ENCODE measurements at regions not wholly inside any gene's neighbourhood (a gene's known extent, or its start where the extent isn't known, plus 50 kb on each side); places are given as distances from the start of the nearest gene placed in this dataset.
A peak's percentile ranks its signal among the peaks of the same experiment; 100 is the strongest.

GRCh38 chr18:37662546-37663339, 97.1 kb upstream of the CELF4 start:
- DNase-seq (ENCODE audit: low spot score), result no peak

GRCh38 chr18:37662099-37662498, 96.5 kb upstream of the CELF4 start:
- peak; percentile 7 for DNase-seq (ENCODE audit: low spot score)

- DNase-seq (ENCODE audit: low spot score), result no peak
Measured at GRCh38 chr18:37661478-37661877, 95.9 kb upstream of the CELF4 start.

DNA sequence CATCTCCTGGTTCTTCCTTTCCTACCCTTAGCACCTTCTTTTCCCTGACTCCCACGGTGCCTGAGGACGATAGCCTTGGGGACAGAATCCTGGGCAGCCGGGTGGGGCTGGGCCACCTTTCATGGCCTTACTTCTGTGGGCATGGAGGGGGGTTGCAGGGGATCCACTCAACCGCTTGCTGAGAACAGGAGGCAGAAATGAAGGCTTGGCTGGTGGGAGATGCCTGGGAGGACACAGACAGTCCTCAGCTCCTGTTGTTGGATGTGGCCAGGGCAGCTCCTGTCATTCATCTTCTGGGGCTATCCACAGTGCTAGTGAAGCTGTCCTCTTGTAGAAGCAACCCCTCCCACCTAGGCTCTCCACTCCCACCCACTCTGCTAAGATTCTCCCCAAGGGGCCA, 95.5 kb upstream of the CELF4 start:
- no peak for DNase-seq (ENCODE audit: low spot score)

DNA sequence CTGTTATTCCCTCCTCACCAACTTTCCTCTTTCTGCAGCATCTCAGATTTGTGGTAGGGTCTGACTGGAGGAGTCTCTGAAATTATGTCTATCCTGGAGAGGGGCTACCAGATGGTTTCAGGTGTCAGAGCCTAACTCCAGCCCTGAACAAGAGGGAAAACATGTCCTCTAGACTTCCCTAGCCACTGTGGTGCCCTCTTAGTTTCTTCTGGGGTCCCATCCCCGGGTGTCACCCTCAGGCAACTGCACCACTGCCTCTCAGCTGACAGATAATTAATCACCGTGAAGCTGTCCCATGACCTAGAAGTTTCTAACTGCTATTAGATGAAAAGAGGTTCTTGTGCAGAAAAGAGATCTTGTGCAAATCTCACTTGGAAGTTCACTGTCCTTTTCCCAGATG, 95.1 kb upstream of the CELF4 start:
- DNase-seq (ENCODE audit: low spot score), result no peak

DNA sequence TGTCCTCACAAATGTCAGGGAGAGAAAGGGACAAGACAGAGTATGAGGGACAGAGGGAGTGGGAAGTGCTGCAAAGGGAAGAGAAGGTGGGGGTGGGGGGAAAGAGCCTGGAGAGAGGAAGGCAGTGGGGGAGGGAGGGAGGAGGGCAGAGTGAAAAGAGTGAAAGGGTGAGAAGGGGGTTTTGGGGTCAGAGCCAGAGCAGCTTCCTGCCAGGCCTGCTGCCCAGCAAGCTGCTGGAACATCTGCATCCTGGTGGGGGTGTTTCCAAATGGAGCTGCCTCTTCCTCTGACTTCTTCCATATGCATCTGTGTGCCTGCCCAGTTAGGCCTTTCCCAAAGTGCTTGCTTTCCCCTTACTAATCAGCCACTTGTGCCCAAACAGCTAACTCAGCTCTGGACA, 94.3 kb upstream of the CELF4 start:
- no peak for DNase-seq (ENCODE audit: low spot score)

DNA sequence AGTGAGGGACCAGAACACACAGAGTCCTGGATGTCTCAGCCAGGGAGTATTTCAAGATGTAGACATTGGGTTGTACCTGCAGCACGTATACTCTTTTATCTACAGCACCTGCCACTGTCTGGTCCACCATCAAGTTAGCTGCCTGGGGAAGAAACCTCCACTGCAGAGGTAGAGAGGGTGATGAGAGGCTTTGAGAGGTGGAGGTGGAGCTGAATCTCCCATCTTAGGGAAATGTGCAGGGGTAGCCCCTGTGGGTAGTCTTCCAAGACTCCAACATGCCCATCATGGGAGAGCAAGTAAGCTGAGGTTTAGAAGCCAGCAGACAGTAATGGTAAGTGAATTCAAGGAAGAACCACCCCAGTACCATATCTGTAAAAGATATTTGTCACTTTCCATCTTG, 93.3 kb upstream of the CELF4 start:
- no peak for DNase-seq (ENCODE audit: low spot score)

- no peak for DNase-seq (ENCODE audit: low spot score)
Measured at GRCh38 chr18:37657493-37657892, 91.9 kb upstream of the CELF4 start.

DNA sequence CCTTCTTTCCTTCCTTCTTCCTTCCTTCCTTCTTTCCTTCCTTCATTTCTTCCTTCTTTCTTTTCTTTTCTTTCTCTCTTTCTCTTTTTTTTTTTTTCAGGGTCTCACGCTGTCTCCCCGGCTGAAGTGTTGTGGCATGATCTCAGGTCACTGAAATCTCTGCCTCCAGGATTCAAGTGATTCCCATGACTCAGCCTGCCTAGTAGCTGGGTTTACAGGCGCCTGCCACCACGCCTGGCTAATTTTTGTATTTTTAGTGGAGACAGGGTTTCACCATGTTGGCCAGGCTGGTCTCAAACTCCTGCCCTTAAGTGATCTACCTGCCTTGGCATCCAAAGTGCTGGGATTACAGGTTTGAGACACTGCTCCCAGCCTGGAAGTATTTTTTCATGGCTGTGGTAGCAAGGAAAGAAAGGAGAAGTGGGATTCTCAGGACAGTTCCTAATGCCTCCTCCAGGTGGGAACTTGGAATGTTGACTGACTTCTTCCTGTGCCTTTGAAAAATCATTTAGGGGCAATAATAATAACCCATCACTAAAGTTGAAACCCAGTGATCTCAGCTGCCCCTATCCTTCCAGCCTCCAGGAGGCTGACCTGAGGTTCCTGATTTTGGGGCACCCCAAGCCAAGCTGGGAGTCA, 89.3 kb upstream of the CELF4 start:
- no peak for DNase-seq (ENCODE audit: low spot score)

DNA sequence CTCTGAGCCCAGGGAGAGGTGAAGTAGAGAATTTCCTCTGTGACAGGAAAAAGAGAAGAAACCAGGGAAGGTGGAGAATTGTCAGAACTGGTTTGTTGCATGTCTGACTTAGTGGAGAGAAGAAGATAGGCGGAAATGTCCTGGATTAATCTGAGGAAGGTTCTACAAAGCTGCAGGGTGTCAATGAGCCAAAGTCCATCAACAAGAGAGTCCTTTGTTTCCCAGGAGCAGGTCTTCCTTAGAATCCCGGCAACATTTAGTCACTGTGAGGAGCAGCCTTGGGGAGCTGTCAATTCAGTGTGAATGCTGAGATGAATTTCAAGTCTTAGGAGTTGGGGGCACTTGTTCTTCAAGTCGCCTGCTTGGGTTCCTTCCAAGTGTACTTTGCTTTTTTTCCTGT, 88.4 kb upstream of the CELF4 start:
- no peak for DNase-seq (ENCODE audit: low spot score)

DNA sequence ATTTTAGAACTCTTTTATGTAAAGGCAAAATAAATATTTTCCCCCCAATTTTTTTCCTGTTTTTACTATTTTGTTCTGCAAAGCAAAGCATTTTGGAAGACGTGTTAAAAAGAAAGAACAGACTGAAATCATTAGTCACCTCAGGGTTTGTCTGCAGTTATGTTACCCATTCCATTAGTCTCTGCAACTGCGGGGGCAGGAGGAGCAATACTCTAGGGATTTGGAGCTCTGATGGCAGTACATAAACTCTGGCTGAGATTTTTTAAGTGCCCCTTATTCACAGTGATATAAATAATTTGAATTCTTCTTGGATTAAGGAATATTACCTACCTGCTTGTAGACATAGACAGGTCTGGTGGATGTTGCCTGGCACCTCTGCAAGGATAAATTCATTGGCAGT, 88.0 kb upstream of the CELF4 start:
- DNase-seq (ENCODE audit: low spot score), result no peak

GRCh38 chr18:37649930-37650329, 84.3 kb upstream of the CELF4 start:
- no peak for DNase-seq (ENCODE audit: low spot score)

DNA sequence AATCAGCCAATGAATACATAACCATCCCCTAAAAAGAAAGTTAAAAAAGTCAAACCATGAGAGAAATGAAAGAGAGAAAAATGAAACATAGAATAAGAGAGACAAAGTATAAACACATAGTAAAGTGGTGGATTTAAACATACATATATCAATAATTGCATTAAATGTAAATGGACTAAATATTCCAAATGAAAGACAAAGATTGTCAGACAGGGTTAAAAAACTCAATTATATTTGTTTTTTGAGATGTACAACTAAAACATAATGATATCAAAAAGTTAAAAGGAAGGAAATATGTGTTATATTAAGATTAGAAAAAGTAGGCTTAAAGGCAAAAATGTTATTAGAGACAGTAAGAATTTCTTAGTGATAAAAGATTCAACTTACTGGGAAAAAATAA, 83.8 kb upstream of the CELF4 start:
- no peak for DNase-seq (ENCODE audit: low spot score)

GRCh38 chr18:37641573-37641972, 76.0 kb upstream of the CELF4 start:
- no peak for DNase-seq (ENCODE audit: low spot score)

DNA sequence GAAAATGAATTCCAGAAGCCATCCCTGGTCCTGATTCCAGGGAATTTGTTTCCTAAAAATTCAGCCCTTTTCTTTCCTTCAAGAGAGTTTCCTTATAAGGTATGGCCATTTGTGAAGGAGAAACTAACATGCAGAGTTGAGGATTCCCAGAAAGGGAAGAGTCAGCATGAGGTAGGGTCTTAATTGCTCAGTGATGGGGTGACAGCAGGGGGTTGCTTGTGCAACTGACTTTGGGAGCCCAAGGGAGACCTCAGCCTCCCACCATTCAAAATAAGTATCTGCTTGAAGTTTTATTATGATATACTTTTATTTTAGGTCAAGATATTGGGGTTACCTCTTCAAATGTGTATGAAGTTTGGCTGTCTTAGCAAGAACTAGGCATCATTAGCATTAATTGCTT, 74.9 kb upstream of the CELF4 start:
- no peak for DNase-seq (ENCODE audit: low spot score)

DNA sequence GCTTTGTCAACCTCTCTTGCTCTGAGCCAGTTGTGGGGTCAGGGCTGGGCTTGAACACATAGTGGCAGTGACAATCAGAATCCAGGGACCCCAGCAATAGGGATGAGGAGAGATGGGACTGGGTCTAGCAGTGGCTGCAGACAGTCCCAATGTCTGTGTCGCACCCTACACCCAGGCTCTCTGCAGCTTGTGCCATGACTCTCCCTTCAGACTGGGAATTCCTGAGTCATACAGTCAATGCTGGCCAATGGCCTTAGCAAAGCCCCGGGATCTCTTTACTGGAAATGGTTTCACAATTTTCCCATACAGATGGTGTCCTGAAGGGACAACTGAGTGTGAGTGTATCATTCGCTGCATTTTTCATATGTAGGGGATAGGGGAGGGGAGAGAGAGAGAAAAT, 74.2 kb upstream of the CELF4 start:
- DNase-seq (ENCODE audit: low spot score), result no peak

DNA sequence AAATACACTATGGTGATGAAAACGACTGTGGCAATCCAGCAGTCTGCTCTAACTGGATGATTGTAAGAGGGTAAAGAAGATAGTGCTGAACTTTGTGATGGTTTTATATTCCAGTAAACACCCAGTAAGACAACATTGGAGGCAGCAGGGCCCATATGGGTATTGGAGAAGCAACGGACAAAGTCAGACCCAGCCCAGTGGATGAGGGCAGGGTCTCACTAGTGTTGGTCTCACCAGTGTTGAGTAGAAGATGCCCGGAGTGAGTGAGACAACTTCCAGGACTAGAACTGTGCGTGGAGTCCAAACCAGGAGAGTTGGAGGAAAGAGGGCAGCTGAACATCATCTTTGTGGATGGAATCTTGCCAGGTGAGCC, 71.9 kb upstream of the CELF4 start:
- DNase-seq (ENCODE audit: low spot score), result no peak

GRCh38 chr18:37636831-37637477, 71.4 kb upstream of the CELF4 start:
- no peak for DNase-seq (ENCODE audit: low spot score)

- no peak for DNase-seq (ENCODE audit: low spot score)
Measured at GRCh38 chr18:37634516-37634915, 68.9 kb upstream of the CELF4 start.

DNA sequence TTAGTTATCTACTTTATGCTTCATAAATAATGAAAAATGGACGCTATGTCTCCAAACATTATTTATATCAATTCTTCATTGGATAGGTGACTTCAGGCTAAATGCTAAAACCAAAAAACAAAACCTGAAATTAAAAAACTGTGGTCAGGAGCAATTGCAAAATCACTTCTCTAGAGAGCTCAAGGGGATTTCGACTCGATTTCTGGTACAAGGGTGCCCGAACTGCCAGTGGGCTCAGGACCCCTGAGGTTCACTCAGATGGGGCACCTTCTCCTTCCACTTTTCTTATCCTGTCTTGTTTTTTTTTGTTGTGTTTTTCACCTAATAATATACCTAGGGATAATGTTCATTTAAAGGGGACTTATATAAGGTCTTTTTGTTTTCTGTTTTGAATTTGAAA, 65.8 kb upstream of the CELF4 start:
- no peak for DNase-seq (ENCODE audit: low spot score)

- DNase-seq (ENCODE audit: low spot score), result no peak
Measured at GRCh38 chr18:37630334-37630733, 64.7 kb upstream of the CELF4 start.

GRCh38 chr18:37628470-37629220, 63.0 kb upstream of the CELF4 start:
- no peak for DNase-seq (ENCODE audit: low spot score)

- DNase-seq (ENCODE audit: low spot score), result no peak
Measured at GRCh38 chr18:37624318-37624717, 58.7 kb upstream of the CELF4 start.

All from ureter (tissue), 1 donor.